IPS DF 6.9 (cell line): ENCODE measurements at regions not wholly inside any gene's neighbourhood (a gene's known extent, or its start where the extent isn't known, plus 50 kb on each side); places are given as distances from the start of the nearest gene placed in this dataset.

Source experiments
- DNase-seq: peaks from one replicate; pipeline ENCODE4 v3.0.0-alpha.2; 2013; ENCODE audit warnings: low read depth, low spot score
- H3K27ac ChIP-seq: one replicate; pipeline ENCODE4 v1.5.1; 2013; ENCODE audit warnings: low read length, control low read depth
- H3K27me3 ChIP-seq: 2 replicates; pipeline ENCODE4 v1.6.1; 2013; ENCODE audit warnings: mild to moderate bottlenecking, low read length; ENCODE audit not compliant: control insufficient read depth, insufficient read depth
- H3K36me3 ChIP-seq: 2 replicates; pipeline ENCODE4 v1.6.1; 2013; ENCODE audit warnings: low read length; ENCODE audit not compliant: control insufficient read depth, insufficient read depth
- H3K4me1 ChIP-seq: 2 replicates; pipeline ENCODE4 v1.6.1; 2013; ENCODE audit warnings: low read length; ENCODE audit not compliant: control insufficient read depth, insufficient read depth
- H3K4me3 ChIP-seq: 2 replicates; pipeline ENCODE4 v1.5.1; 2013; ENCODE audit warnings: mild to moderate bottlenecking, low read length
- H3K9me3 ChIP-seq: 2 replicates; pipeline ENCODE4 v1.6.1; 2013; ENCODE audit warnings: low read length, inconsistent platforms; ENCODE audit not compliant: control insufficient read depth, insufficient read depth
- WGBS: extraction: QIAGEN DNeasy Blood & Tissue Kit; methylation state at CpG from one replicate; pipeline ENCODE4 v1.1.7; 2013; ENCODE audit warnings: mixed read lengths, missing lambda C conversion rate; ENCODE audit not compliant: insufficient read length, insufficient coverage; 5-methylcytosine and 5-hydroxymethylcytosine counted together

DNA sequence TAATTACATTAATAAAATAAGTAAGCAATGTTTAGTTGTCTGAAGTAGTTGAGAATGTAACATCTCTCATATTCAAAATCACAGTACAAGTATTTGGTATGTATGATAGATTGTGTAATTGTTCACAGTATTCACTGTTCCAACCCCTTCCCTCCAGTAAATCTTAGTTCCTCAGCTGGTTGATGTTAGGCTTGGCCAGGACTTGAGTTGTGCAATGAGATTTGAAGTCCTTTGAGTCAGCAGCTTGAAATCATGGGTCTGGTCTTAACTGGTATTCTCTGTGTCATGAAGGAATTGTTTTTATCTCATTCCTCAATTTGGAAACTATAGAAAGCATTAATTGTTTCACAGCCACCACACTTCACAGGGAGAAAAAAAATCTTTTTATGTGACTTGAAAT lies 477.1 kb downstream of the FSCB start:
- DNase-seq: no peak

DNA sequence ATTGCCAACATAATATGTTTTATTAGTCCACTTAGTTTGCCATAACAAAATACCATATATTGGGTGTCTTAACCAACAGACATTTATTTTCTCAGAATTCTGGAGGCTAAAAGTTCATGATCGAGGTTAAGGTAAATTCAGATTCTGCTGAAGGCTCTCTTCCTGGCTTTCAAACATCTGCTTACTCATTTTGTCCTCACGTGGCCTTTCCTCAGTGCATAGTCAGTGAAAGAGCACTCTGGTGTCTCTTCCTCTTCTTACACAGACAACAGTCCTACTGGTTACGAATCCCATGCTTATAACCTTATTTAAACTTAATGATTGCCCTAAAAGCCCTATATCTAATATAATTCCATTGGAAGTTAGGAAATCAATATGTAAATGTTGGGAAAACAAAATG lies 479.7 kb downstream of the FSCB start:
- Histone ChIP-seq H3K9me3 (no peaks in the 10 kb centered on the region), H3K4me3 (no peak overlapping the region), H3K4me1 (peaks cover 2% of the 10 kb centered on the region; the same call in 1 of the 2 replicates), H3K36me3 (no peaks in the 10 kb centered on the region), H3K27me3 (no peaks in the 10 kb centered on the region), H3K27ac (no peak overlapping the region)
- no peak for DNase-seq
- no CpG with 5 or more reads among the region's 3 CpGs for WGBS

More for the DNA sequence above, 477.1 kb downstream of the FSCB start:
- H3K27ac ChIP-seq: no peak overlapping the region
- no peaks in the 10 kb centered on the region for H3K36me3 ChIP-seq
- H3K9me3 ChIP-seq: no peaks in the 10 kb centered on the region
- H3K4me1 ChIP-seq: peaks cover 2% of the 10 kb centered on the region; the same call in 1 of the 2 replicates
- no peak overlapping the region for H3K4me3 ChIP-seq
- H3K27me3 ChIP-seq: no peaks in the 10 kb centered on the region

DNA sequence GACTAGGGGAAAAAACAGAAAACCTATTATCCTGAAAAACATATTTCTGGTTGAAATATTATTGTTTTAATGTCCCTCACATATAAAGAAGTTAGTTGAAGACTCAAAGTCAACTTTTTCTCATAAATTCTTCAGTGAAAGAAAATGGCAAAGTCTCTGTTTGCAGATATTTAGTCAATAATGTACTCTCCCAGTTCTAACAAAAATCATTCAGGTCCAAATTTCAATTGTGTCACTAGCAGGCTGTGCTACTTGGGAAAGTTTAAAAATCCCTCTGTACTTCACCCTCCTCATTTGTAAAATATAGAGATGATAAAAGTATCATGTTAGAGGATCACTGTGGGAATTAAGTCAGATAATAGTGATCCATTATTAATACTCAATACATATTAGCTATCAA lies 496.5 kb downstream of the FSCB start:
- Histone ChIP-seq H3K4me3 (no peak overlapping the region), H3K9me3 (no peaks in the 10 kb centered on the region), H3K27ac (no peak overlapping the region), H3K27me3 (no peaks in the 10 kb centered on the region), H3K4me1 (no peaks in the 10 kb centered on the region), H3K36me3 (no peaks in the 10 kb centered on the region)
- DNase-seq: no peak

DNA sequence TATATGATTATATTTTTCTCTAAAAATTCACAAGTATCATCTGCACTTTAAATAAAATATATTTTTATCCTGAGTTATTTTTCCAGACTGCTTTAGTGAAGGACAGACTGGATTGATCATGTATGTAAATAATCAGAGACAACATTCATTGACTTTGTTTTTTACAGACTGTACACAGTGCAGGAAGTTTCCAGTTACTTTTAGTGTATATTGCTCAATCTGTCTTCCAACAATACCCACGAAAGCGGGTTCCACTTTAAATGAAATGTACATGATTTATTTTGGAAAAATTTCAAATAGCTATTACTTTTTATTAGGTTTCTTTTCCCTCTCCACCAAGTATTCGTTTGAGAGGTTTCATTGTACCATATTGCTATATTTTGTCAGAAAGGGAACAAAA lies 497.0 kb downstream of the FSCB start:
- Histone ChIP-seq H3K36me3 (no peaks in the 10 kb centered on the region), H3K4me1 (no peaks in the 10 kb centered on the region), H3K9me3 (no peaks in the 10 kb centered on the region), H3K27me3 (no peaks in the 10 kb centered on the region), H3K4me3 (no peak overlapping the region), H3K27ac (no peak overlapping the region)
- no peak for DNase-seq
- no CpG with 5 or more reads among the region's 3 CpGs for WGBS

DNA sequence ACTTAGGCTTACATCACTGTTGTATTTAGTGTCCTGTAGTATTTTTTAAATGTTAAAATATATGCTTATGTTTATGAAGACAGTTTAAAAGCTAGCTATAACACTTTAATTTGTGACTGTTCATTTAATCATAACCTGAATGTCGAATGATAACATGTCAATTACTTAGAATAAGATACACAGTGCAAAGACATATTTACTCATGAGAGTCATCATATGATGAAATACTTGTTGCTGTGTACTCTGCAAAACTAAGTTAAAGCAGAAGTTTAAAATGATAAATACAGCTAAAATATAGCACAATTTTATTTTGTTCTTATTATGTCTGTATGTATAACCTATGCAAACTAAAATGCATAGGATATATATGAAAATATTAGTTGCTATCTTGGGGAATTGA lies 497.4 kb downstream of the FSCB start:
- H3K27ac ChIP-seq: no peak overlapping the region
- no peaks in the 10 kb centered on the region for H3K27me3 ChIP-seq
- DNase-seq: no peak
- no peaks in the 10 kb centered on the region for H3K4me1 ChIP-seq
- H3K36me3 ChIP-seq: no peaks in the 10 kb centered on the region
- H3K4me3 ChIP-seq: no peak overlapping the region
- no CpG with 5 or more reads among the region's 1 CpG for WGBS
- H3K9me3 ChIP-seq: no peaks in the 10 kb centered on the region

DNA sequence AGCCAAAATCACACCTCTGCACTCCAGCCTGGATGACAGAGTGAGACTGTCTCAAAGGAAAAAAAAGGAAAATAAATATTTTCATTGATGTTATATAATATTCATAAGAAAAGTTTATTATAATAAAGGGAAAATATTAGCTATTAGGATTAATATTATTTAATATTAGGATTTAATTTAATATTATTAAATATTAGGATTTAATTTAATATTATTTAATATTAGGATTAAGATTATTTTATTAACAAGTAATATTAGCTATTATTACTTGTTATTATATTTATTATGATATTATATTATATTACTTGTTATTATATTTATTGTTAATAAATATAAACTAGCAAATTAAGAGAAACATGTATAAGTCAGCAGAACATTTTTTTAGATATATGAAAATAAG lies 518.1 kb downstream of the FSCB start:
- H3K4me1 ChIP-seq: no peaks in the 10 kb centered on the region
- no peak for DNase-seq
- no peaks in the 10 kb centered on the region for H3K27me3 ChIP-seq
- H3K4me3 ChIP-seq: no peak overlapping the region
- no peaks in the 10 kb centered on the region for H3K36me3 ChIP-seq
- H3K9me3 ChIP-seq: no peaks in the 10 kb centered on the region
- H3K27ac ChIP-seq: no peak overlapping the region

DNA sequence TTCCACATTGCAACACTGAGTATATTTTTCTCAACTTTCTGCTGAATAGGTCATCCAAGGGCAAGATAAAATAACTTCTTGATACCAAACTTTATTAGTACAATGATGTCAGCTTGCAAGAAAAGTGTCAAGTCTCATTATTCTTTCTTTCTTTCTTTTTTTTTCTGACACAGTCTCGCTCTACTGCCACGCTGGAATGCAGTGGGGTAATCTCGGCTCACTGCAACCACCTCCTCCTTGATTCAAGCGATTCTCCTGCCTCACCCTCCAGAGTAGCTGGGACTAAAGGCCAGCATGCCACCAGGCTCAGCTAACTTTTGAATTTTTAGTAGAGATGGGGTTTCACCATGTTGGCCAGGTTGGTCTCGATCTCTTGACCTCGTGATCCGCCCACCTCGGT lies 523.4 kb downstream of the FSCB start:
- Histone ChIP-seq H3K9me3 (no peaks in the 10 kb centered on the region), H3K27ac (no peak overlapping the region), H3K4me1 (no peaks in the 10 kb centered on the region), H3K36me3 (no peaks in the 10 kb centered on the region), H3K27me3 (no peaks in the 10 kb centered on the region), H3K4me3 (no peak overlapping the region)
- no peak for DNase-seq
- WGBS: no CpG with 5 or more reads among the region's 8 CpGs

DNA sequence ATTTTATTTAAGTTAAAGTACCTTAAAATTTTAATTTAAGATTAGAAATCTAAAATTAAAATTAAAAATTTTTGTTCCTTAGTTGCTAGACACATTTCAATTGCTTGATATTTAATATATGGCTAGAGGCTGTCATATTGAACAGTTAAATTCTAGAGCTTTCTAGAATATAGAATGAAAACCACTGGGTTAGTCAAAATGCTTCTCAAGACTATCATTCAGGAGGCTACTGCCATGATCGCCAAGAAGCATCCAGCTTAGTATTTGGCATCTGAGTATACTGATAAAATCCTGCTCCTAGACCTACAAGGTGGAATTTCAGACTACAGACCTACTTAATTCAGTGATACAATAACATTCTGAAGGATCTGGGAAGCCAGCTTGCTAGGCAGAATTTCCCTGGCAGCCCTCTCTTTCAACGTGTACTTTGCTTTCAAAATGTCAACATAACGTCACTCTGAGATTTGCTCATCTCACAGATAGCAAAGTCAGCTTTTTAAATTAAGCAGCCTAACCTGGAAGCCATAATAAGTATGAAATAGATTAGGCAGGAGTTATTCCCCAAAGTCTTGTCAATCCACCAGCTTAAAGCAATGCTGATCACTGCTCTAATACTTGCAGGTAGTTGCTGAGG lies 525.8 kb downstream of the FSCB start:
- H3K4me1 ChIP-seq: no peaks in the 10 kb centered on the region
- DNase-seq: no peak

DNA sequence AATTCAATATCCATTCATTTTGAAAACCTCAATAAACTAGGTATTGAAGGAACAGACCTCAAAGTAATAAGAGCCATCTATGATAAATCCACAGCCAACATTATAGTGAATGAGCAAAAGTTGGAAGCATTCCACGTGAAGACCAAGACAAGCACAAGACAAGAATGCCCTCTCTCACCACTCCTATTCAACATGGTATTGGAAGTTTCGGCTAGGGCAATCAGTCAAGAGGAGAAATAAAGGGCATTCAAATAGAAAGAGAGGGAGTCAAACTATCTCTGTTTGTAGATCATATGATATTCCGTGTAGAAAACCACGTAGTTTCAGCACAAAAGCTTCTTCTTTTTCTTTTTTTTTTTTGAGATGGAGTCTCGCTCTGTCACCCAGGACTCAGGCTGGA lies 550.3 kb downstream of the FSCB start:
- no CpG with 5 or more reads among the region's 5 CpGs for WGBS
- Histone ChIP-seq H3K27ac (no peak overlapping the region), H3K9me3 (no peaks in the 10 kb centered on the region), H3K4me3 (no peak overlapping the region), H3K4me1 (no peaks in the 10 kb centered on the region), H3K27me3 (no peaks in the 10 kb centered on the region), H3K36me3 (no peaks in the 10 kb centered on the region)
- no peak for DNase-seq

More for the DNA sequence above, 525.8 kb downstream of the FSCB start:
- no CpG with 5 or more reads among the region's 3 CpGs for WGBS
- Histone ChIP-seq H3K27me3 (no peaks in the 10 kb centered on the region), H3K4me3 (no peak overlapping the region), H3K9me3 (no peaks in the 10 kb centered on the region), H3K36me3 (no peaks in the 10 kb centered on the region), H3K27ac (no peak overlapping the region)

DNA sequence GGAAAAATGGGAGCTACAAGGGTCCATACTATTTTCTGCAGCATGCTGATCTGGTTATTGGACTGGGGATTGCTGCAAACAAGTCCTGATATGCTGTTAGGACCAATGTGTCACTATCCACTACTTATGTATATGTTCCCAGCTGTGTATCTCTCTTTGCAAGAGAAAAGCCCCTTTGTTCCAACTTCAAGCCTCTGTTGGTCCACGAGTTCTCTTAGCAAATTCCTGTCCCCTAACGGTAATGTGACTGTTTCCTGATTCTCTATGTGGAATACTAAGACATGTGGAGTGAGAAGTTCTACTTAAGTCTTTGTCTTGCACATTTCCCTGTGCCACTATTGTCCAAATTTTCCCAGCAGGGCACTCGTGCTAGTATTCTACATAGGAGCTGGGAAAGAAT lies 557.7 kb downstream of the FSCB start:
- peak; percentile 16 for DNase-seq
- Histone ChIP-seq H3K27me3 (no peaks in the 10 kb centered on the region), H3K9me3 (no peaks in the 10 kb centered on the region), H3K4me3 (no peak overlapping the region), H3K36me3 (no peaks in the 10 kb centered on the region), H3K27ac (no peak overlapping the region), H3K4me1 (peaks cover 2% of the 10 kb centered on the region; the same call in 1 of the 2 replicates)
- WGBS: no CpG with 5 or more reads among the region's 3 CpGs

DNA sequence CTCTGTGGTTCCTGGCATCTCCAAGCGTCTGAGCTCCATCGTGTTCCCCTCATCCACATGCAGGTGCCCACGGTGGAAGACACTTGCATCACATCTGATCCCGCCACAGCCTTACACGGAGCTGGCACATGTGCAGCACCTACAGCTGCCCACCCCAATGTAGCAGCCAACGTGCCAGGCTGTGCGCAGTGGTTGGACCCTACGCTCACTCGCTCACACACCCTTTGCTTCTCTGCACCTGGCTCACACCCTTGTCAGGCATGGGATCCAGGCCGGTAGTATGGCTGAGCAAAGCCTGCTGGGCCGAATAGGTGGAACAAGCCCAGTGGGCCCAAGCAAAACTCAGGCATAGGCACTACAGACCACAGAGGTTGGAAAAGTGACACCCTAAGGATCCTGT lies 567.2 kb downstream of the FSCB start:
- DNase-seq: no peak
- Histone ChIP-seq H3K27me3 (no peaks in the 10 kb centered on the region), H3K27ac (no peak overlapping the region), H3K4me1 (no peaks in the 10 kb centered on the region), H3K9me3 (no peaks in the 10 kb centered on the region), H3K36me3 (no peaks in the 10 kb centered on the region), H3K4me3 (no peak overlapping the region)
- WGBS: no CpG with 5 or more reads among the region's 11 CpGs
